GM23248 (cell line): ENCODE measurements at regions not wholly inside any gene's neighbourhood (a gene's known extent, or its start where the extent isn't known, plus 50 kb on each side); places are given as distances from the start of the nearest gene placed in this dataset.

ENCODE experiments used
- EZH2 ChIP-seq: fragments of 200-600 bp; sonication (generic); IDR thresholded peaks from 2 replicates; pipeline ENCODE4 v1.6.1; 2018; ENCODE audit warnings: antibody characterized with exemption, mild to moderate bottlenecking; ENCODE audit not compliant: insufficient read depth, poor library complexity, severe bottlenecking
- EZH2phosphoT487 ChIP-seq: fragments of 200-600 bp; sonication (generic); IDR thresholded peaks from 2 replicates; pipeline ENCODE4 v1.6.1; 2018; ENCODE audit warnings: antibody characterized with exemption, moderate library complexity, mild to moderate bottlenecking, low read depth; ENCODE audit not compliant: insufficient read depth

DNA sequence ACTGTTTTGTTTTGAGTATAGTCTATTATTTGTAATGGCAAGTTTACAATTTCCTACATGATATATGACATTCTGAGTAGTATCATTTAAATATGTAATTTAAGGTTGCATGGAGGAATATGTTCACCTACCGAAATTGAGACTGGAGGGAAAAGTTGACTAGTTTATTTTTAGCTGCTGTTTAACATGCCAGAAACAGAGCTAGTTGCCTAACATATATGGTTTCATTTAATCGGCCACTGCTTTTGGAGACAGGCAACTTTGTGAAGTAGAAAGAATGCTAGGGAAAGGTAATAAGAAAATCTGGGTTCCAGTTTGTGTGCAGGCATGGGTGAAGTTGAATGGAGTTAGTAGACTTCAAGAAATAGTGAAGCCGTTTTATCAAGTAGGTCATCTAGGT, 342.1 kb upstream of the CBLB start:
- TF ChIP-seq EZH2 (no peak), EZH2phosphoT487 (no peak)
